ENCODE measurements at regions not wholly inside any gene's neighbourhood (a gene's known extent, or its start where the extent isn't known, plus 50 kb on each side); places are given as distances from the start of the nearest gene placed in this dataset.
"Not testable (repeated sequence)": the region's sequence is repeated elsewhere in the genome, so short reads cannot be mapped to it uniquely, and the experiment has no call there.

DNA sequence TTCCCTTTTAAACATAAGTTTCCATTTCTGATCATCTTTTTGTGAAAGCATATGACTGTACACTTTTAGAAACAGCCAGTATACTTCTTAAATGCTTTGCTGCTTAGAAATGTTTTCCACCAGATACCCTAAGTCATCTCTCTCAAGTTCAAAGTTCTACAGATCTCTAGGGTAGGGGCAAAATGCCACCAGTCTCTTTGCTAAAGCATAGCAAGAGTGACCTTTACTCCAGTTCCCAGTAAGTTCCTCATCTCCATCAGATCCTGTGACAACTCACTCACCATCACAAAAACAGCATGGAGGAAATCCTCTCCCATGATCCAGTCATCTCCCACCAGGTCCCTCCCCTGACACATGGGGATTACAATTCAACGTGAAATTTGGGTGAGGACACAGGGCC, 75.6 kb upstream of the RNF32 start:
- intact Hi-C loops (cut with micrococcal nuclease); H3K27me3 Mint-ChIP-seq; H3K9me3 Mint-ChIP-seq; H3K4me1 Mint-ChIP-seq (ENCODE audit: low read depth); H3K4me3 Mint-ChIP-seq; H3K27ac Mint-ChIP-seq; H3K36me3 Mint-ChIP-seq (ENCODE audit: low read depth): not testable (repeated sequence)

- Mint-ChIP-seq H3K9me3 (no peaks in the 10 kb centered on the region), H3K27me3 (peaks cover 2% of the 10 kb centered on the region), H3K36me3 (ENCODE audit: low read depth) (no peaks in the 10 kb centered on the region), H3K27ac (no peak overlapping the region), H3K4me1 (ENCODE audit: low read depth) (no peaks in the 10 kb centered on the region), H3K4me3 (no peak overlapping the region)
- intact Hi-C loops (cut with micrococcal nuclease) = no loop called here
Measured at GRCh38 chr7:156560696-156561095, 79.9 kb upstream of the RNF32 start.

- intact Hi-C loops (cut with micrococcal nuclease) = no loop called here
- Mint-ChIP-seq H3K36me3 (ENCODE audit: low read depth) (no peaks in the 10 kb centered on the region), H3K4me1 (ENCODE audit: low read depth) (no peaks in the 10 kb centered on the region), H3K27ac (no peak overlapping the region), H3K9me3 (no peaks in the 10 kb centered on the region), H3K4me3 (no peak overlapping the region), H3K27me3 (peaks cover 2% of the 10 kb centered on the region)
Measured at GRCh38 chr7:156560075-156560474, 80.5 kb upstream of the RNF32 start.

DNA sequence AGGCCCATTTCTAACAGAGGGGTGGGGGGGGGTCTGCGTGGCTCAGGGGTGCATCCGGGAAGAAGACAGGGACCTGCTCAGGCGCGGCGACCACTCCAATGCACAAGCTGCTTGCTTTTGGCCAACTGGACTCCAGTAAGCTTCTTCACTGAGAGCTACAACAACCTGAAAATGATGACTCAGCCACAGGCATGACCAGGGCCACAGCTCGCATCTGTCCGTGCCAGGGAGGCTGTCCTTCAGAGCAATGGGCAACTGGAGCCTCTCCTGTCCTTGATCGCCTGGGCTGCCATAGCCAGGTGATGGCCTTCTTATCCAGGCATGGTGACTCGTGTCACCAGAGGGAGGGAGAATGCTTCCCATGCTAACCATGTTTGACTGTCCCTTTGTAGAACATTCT, 81.6 kb upstream of the RNF32 start:
- peaks cover 2% of the 10 kb centered on the region for H3K27me3 Mint-ChIP-seq
- intact Hi-C loops (cut with micrococcal nuclease) = no loop called here
- H3K27ac Mint-ChIP-seq = no peak overlapping the region
- no peak overlapping the region for H3K4me3 Mint-ChIP-seq
- no peaks in the 10 kb centered on the region for H3K9me3 Mint-ChIP-seq
- no peaks in the 10 kb centered on the region for H3K36me3 Mint-ChIP-seq (ENCODE audit: low read depth)
- H3K4me1 Mint-ChIP-seq (ENCODE audit: low read depth) = no peaks in the 10 kb centered on the region

DNA sequence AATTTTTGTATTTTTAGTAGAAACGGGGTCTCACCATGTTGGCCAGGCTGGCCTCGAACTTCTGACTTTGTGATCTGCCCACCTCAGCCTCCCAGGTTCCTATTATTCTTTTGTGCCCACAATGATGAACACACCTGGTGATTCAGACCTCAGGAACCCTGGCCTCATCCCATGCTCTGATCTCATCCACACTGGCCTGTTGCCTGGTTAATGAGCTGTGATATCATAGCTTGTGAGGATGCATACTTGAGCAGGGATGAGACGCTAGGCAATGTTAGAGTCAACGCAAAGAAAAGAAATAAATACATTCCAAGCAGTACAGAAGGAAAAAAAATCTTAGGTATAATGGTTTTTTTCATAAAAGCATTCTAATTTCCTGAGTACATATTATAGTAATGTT, 82.4 kb upstream of the RNF32 start:
- H3K4me1 Mint-ChIP-seq (ENCODE audit: low read depth) = no peaks in the 10 kb centered on the region
- H3K4me3 Mint-ChIP-seq = no peak overlapping the region
- H3K36me3 Mint-ChIP-seq (ENCODE audit: low read depth) = no peaks in the 10 kb centered on the region
- no peak overlapping the region for H3K27ac Mint-ChIP-seq
- no peaks in the 10 kb centered on the region for H3K9me3 Mint-ChIP-seq
- H3K27me3 Mint-ChIP-seq = peaks cover 2% of the 10 kb centered on the region
- intact Hi-C loops (cut with micrococcal nuclease) = no loop called here

DNA sequence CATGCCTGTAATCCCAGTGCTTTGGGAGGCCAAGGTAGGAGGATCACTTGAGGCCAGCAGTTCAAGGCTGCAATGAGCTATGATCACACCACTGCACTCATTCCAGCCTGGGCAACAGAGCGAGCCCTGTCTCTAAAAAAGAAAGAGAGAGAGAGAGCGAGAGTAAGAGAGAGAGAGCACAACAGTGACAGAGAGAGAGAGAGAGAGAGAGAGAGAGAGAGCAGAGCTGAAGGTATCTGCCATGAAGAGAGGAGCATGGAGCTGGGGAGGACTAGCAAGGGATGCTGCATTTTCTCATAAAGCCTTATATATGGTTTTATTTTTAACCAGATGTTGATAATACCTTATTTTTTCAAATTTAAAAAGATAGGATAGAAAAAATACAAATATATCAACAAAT, 84.5 kb upstream of the RNF32 start:
- intact Hi-C loops (cut with micrococcal nuclease) = no loop called here
- Mint-ChIP-seq H3K9me3 (no peaks in the 10 kb centered on the region), H3K27ac (no peak overlapping the region), H3K4me1 (ENCODE audit: low read depth) (no peaks in the 10 kb centered on the region), H3K36me3 (ENCODE audit: low read depth) (no peaks in the 10 kb centered on the region), H3K27me3 (peaks cover 2% of the 10 kb centered on the region), H3K4me3 (no peak overlapping the region)

DNA sequence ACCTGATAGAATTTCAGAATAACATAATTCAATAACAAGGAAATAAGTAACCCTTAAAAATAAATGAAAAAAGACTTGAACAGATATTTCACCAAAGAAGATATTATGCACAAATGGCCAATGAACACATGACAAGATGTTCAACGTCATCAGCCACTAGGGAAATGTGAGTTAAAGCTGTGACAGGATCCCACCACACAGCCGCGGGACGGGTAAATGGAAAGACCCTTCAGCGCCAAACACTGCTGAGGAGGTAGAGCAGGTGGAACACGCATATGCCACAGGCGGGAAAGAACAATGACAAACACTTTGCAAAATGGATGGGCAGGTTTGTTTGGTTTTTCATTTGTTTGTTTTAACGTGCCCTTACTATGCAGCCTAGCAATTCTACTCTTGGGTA, 86.1 kb upstream of the RNF32 start:
- Mint-ChIP-seq H3K9me3 (no peaks in the 10 kb centered on the region), H3K4me1 (ENCODE audit: low read depth) (no peaks in the 10 kb centered on the region), H3K27ac (no peak overlapping the region), H3K27me3 (no peaks in the 10 kb centered on the region), H3K36me3 (ENCODE audit: low read depth) (no peaks in the 10 kb centered on the region), H3K4me3 (no peak overlapping the region)
- intact Hi-C loops (cut with micrococcal nuclease) = no loop called here

GRCh38 chr7:156549636-156550035, 90.9 kb upstream of the RNF32 start:
- Mint-ChIP-seq H3K36me3 (ENCODE audit: low read depth) (no peaks in the 10 kb centered on the region), H3K27me3 (no peaks in the 10 kb centered on the region), H3K27ac (no peak overlapping the region), H3K9me3 (no peaks in the 10 kb centered on the region), H3K4me1 (ENCODE audit: low read depth) (no peaks in the 10 kb centered on the region), H3K4me3 (no peak overlapping the region)
- intact Hi-C loops (cut with micrococcal nuclease) = no loop called here

DNA sequence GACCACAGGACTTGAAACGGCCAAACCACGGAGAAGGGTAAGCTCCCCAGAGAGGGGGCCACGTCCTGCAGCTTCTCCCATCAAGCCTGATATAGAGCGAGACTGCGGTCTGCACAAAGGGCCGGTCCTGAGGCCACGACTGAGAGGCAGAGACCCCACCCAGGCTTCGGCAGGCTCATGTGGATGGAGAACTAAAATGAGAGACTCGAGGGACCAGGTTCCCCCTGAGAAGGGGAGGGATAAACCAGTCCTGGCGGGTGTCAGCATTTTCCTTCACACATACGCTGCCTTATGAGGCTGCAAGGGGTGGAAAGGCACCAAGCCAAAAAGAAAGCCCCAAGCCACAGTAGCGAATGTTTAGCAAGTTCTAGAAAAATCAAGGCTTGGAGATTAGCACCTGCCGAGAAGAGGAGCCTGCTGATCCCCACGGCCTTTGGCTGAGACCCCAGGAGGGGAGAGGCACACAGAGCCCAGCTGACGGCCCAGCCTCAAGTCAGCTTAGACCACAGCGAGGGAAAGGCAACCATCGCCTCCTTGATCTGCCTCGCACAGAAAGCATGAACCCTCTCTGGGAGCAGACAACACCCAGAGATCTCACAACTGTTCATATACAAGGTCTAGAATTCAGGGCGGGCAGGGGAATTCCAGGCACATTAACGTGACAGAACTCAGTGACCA, 92.6 kb upstream of the RNF32 start:
- H3K27ac Mint-ChIP-seq = no peak overlapping the region
- H3K4me1 Mint-ChIP-seq (ENCODE audit: low read depth) = no peaks in the 10 kb centered on the region
- H3K4me3 Mint-ChIP-seq = no peak overlapping the region
- H3K9me3 Mint-ChIP-seq = no peaks in the 10 kb centered on the region
- no peaks in the 10 kb centered on the region for H3K27me3 Mint-ChIP-seq
- no peaks in the 10 kb centered on the region for H3K36me3 Mint-ChIP-seq (ENCODE audit: low read depth)
- intact Hi-C loops (cut with micrococcal nuclease) = no loop called here

- H3K4me1 Mint-ChIP-seq (ENCODE audit: low read depth) = no peaks in the 10 kb centered on the region
- intact Hi-C loops (cut with micrococcal nuclease) = no loop called here
- H3K36me3 Mint-ChIP-seq (ENCODE audit: low read depth) = no peaks in the 10 kb centered on the region
- H3K27ac Mint-ChIP-seq = no peak overlapping the region
- H3K4me3 Mint-ChIP-seq = no peak overlapping the region
- no peaks in the 10 kb centered on the region for H3K27me3 Mint-ChIP-seq
- no peaks in the 10 kb centered on the region for H3K9me3 Mint-ChIP-seq
Measured at GRCh38 chr7:156545979-156546378, 94.6 kb upstream of the RNF32 start.

- intact Hi-C loops (cut with micrococcal nuclease) = no loop called here
- Mint-ChIP-seq H3K27me3 (no peaks in the 10 kb centered on the region), H3K9me3 (no peaks in the 10 kb centered on the region), H3K4me3 (no peak overlapping the region), H3K4me1 (ENCODE audit: low read depth) (no peaks in the 10 kb centered on the region), H3K27ac (no peak overlapping the region), H3K36me3 (ENCODE audit: low read depth) (no peaks in the 10 kb centered on the region)
Measured at GRCh38 chr7:156544919-156545715, 95.5 kb upstream of the RNF32 start.

DNA sequence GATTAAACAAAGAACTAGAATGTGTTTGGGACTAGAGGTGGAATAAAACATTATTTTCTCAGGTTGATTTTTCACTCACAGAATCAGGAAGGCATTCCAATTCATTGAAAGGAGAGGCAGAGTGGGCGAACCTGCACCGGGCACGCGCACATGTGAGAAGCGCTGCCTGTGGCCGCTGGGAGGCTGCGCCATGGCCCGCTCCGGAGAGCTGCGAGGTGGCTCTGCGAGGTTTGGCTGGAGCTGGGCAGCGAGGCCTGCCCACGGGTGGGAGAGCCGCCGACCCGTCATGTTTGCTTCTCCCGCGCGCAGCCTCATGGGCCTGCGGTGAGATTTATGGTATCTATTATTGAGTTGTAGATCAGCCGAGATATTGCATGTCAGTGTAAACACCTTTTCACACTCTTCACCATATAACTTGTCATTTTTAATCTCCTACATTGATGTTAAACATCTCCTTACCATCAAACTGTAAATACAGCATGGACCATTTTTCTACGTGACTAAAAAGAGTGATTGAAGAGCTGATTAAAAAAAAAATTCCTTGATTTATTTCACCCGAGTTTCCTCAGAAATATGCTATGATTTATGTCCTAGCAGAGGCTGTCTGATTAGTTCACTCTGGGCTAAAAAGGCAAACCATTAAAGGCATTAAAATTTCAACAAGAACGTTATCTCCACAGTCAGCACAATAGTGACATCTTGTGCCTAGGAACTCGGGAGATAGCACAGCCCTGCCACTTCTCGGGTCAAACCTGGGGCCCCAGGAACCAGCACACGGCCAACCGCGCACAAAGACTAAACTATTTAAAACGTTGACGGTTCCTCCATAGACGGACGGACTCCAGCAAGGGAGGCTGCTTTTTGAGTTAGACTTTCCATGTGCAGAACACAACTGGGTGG, 96.6 kb upstream of the RNF32 start:
- intact Hi-C loops (cut with micrococcal nuclease) = no loop called here
- Mint-ChIP-seq H3K27ac (no peak overlapping the region), H3K4me1 (ENCODE audit: low read depth) (no peaks in the 10 kb centered on the region), H3K4me3 (no peak overlapping the region), H3K27me3 (no peaks in the 10 kb centered on the region), H3K9me3 (no peaks in the 10 kb centered on the region), H3K36me3 (ENCODE audit: low read depth) (no peaks in the 10 kb centered on the region)

DNA sequence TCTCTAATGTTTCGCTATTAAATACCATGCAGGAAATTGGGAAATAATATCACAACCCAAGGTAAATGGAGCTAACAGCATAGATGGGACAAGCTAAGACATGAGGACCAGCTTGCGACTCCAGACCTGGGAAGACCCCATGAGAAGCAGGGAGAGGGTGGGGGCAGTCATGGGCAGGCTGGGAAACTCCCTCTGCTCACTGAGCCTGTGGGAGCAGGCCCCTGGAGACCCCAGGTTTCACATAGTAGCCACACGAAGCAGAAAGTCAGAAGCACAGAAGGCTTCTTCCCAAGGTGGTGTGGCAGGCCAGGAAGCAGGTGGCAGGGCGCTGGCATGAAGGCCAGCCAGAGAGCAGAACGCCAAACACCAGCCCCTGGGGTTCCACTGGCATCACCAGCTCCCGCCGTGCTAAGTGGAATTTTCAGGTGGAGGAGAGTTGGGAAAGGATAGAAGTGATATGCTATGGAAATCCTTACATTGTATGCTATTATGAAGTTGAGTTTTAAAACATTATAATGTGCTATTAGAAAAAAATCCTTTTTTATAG, 99.9 kb upstream of the RNF32 start:
- no peaks in the 10 kb centered on the region for H3K4me1 Mint-ChIP-seq (ENCODE audit: low read depth)
- H3K27ac Mint-ChIP-seq = no peak overlapping the region
- intact Hi-C loops (cut with micrococcal nuclease) = no loop called here
- H3K36me3 Mint-ChIP-seq (ENCODE audit: low read depth) = no peaks in the 10 kb centered on the region
- H3K9me3 Mint-ChIP-seq = no peaks in the 10 kb centered on the region
- no peak overlapping the region for H3K4me3 Mint-ChIP-seq
- H3K27me3 Mint-ChIP-seq = peaks cover 5% of the 10 kb centered on the region

DNA sequence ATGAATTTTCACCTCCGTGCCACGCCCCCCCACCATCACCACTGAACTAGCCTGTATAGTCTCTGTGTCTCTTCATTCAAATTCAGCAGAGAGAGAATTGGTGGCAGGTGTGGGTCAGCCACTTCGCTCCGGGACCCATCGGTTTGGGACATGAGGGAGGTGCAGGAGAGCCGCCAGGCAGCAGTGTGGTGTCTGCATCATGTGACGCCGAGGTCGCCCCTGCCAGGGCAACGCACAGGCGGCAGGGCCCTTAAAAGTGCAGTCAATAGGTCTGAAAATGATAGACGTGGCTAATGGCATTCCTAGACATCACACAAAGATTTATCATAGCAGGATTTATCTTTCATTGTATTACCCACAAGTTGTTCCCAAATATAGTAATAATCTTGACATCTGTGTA, 100.6 kb upstream of the RNF32 start:
- H3K27me3 Mint-ChIP-seq = peaks cover 5% of the 10 kb centered on the region
- H3K4me3 Mint-ChIP-seq = no peak overlapping the region
- no peaks in the 10 kb centered on the region for H3K36me3 Mint-ChIP-seq (ENCODE audit: low read depth)
- H3K27ac Mint-ChIP-seq = no peak overlapping the region
- intact Hi-C loops (cut with micrococcal nuclease) = no loop called here
- no peaks in the 10 kb centered on the region for H3K4me1 Mint-ChIP-seq (ENCODE audit: low read depth)
- H3K9me3 Mint-ChIP-seq = no peaks in the 10 kb centered on the region

Measured in dendritic cell treated with granulocyte-macrophage colony-stimulating factor and Interleukin-4, amounts not matched to agents 40 ng/mL and 50 ng/mL, for 4 days (primary cell).